GM19324 (cell line): ENCODE measurements at regions not wholly inside any gene's neighbourhood (a gene's known extent, or its start where the extent isn't known, plus 50 kb on each side); places are given as distances from the start of the nearest gene placed in this dataset.

Experiments
- ATAC-seq: cut with Tn5 transposase; IDR thresholded peaks from one replicate; pipeline ENCODE4 v1.9.1; 2021; ENCODE audit warnings: mild to moderate bottlenecking, moderate library complexity; ENCODE audit not compliant: unreplicated experiment, low FRiP score

DNA sequence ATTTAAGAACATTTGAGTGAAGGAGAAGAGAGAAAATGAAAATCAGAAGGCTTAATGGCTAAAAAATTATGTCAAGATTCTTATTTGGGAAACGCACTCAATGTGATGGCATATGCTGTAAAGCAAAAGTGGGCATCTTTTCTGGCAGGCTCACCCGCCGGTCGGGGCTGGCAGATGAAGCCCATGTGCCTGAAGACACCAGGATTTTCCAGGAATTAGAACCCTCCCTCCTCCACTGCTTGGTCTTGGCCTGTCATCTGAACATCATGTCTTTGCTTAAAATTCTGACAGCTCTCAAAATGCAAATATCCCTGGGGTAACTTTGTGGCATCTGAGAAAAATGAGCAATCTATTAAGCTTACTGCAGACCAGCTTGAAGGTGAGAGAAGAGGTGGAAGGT, 337.9 kb downstream of the IRX1 start:
- ATAC-seq, result no peak

DNA sequence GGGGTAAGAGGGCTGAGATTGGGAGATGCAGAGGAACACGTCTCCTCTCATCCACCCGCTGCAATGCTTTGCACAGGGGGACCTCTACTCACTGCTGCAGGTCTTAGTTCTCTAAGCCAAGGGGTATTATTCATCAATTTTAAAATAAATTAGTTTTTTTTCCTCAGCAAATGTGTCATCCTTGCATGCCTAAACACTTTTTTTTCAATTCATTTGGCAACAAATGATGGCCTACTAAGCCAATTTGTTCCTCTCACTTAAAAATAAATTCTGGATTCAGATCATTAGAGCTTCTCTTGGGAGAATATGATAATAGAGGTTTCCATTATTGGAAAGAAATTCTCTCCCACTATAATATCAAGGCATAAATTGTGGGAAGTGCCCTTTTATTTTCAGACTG, 338.3 kb downstream of the IRX1 start:
- no peak for ATAC-seq

DNA sequence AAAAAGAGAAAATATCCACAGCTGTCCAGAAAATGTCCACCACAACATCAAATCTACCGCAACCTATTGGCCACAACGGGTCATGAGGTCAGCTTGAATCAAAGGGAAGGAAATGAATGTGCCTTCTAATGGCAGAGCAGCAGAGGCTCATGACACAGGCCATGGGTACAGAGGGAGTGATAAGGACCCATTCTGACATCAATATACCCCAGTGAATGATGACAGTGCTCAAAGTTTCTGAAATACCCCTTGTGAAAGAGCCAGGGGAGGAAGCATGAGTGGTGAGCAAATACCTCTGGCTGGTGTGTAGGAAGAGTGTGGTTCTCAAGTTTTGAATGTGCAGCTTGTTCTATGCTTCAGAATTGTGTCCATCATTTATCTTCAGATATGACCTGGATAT, 348.2 kb downstream of the IRX1 start:
- ATAC-seq, result no peak

DNA sequence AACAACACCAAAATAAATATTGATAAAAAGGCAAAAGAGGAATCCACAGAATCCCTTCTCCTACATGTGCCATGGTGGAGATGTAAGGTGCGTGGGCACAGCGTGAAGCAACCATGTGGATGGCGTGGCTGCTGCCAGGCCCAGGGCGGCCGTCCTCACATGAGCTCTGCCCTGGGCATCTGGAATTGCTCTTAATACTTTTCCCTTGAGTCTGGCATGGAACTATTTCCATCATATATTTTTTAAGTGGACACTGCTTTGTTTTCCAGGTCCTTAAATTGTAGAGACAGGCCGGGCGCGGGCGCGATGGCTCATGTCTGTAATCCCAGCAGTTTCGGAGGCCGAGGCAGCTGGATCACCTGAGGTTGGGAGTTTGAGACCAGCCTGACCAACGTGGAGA, 349.3 kb downstream of the IRX1 start:
- no peak for ATAC-seq

DNA sequence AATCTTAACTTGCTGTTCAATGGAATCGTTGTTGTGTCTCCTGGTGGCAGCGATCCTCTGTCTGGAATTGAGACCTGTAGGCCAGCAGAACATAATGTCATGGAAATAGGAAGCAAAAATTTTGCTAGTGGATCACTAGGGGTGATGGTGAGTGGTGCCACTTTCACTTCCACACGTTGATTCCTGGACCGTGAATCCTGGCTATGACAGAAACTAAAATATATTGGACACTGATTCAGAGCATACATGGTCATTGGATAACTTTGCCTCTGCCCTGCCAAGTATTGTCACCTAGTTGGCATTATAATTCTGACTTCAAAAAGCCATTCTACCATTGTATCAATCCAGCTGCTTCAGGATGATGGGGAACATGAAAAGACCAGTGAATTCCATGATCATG, 353.2 kb downstream of the IRX1 start:
- ATAC-seq, result no peak

DNA sequence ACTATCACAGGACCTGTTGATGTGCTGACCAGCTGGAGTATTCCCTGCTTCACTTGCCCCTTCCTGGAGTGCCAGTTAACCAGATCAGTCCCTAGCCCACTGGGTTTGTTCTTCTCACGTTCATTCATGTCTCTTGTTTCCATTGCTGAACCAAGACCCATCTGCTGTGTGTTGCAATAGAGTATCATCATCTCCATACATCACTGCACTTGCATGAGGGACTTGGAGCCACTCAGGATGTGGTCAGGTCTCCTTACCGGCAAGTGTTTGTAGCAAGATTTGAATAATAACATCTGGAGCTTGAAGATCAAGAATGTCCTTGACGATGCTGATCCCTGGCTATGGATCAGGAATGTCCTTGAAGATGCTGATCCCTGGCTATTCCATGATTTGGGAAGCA, 358.6 kb downstream of the IRX1 start:
- no peak for ATAC-seq

DNA sequence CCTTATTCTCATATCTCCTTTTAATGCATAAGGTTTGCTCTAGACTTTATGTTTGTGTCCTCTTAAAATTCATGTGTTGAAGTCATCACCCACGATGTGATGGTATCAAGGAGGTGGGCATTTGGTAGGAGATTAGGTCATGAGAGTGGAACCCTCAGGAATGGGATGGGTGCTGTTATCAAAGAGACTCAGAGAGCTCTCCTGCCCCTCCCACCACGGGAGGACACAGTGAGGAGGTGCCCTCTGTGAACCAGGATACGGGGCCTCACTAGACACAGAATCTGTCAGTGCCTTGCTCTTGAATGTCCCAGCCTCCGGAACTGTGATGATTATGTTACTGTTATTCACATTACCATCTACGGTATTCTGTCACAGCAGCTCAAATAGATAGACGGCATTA, 359.0 kb downstream of the IRX1 start:
- ATAC-seq, result no peak

DNA sequence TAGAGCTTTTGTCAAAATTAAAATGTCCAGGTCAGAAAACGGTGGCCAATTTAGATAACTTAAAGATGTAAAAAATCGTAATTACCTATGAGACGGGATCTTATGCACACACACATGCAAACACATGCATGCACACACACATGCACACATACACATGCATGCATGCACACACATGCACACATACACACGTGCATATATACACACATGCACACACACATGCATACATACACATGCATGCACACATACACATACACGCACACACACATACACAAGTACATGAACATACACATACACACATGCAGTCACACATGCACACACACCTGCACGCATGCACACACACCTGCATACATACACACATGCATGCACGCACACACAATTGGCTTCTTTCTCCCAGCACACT, 362.0 kb downstream of the IRX1 start:
- ATAC-seq, result no peak

DNA sequence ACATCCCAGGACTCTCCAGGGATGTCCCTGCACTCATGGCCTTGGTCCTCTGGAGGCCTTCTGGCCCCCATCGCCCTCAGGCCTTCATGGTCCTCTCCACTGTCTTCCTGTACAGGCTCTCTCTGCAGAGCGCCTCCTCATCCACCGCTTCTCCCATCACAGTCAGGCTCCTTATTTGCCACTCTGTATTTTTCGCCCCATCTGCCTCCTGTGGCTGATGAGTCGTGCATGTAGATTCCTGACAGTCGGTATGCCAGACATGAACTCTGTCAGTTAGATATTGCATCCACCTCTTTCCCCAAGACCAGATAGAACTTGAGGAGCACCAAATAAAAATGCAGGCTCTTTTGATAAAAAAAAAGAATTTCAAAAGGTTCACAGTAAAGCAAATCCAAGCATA, 362.8 kb downstream of the IRX1 start:
- ATAC-seq, result no peak

DNA sequence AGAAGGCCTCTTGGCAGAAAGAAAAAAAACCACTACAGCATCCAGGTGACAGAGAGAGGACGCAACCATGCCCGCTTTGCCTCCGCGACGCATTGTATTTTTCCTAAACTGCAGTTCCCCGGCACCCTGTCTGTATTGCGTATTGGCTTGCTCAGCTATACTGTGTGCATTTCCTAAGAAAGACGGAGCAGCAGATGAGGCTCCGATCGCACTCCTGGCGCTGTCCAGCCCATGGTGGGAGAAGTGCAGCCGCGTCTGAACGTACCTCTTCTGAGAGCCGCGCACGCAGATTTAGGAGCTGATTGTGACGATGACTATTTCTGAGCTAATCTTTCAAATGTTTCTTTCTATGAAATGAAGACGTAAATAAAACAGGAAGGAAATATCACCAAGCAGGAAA, 366.5 kb downstream of the IRX1 start:
- ATAC-seq, result no peak

DNA sequence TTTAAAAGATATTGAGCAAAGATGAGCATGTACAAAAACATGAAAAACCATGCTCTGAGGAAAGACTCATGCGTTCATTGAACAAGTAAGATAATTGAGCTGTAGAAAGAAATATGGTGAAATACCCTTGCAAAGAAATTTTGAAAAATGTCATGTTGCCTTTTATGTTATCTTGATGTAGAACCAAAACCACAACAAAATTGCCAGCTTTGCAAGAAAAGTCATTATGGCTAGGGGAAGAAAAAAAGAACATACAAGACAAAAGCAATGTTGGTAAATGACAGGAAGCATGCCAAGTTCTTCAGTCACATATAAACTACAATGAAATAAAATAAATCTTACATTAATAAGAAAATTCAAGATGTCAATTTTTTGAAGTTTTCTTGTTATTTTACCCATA, 368.0 kb downstream of the IRX1 start:
- ATAC-seq, result no peak

DNA sequence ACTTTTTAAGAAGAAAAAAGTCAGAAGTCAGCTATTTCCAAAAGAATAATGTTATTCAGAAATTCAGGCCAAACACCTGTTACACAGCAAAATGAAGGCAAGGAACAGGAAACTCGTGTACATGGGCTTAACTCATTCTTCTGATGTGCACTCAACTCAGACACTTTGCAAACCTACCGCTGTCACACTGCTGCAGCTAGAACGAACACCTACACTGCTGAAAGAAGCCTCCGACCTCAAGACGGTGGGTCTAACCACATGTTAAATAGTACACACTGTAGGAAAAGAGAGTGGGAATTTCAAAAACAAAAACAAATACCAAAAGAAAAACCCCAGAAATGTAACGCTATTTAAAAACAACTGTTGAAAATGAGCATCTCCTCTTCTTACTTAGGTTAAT, 384.5 kb downstream of the IRX1 start:
- no peak for ATAC-seq

DNA sequence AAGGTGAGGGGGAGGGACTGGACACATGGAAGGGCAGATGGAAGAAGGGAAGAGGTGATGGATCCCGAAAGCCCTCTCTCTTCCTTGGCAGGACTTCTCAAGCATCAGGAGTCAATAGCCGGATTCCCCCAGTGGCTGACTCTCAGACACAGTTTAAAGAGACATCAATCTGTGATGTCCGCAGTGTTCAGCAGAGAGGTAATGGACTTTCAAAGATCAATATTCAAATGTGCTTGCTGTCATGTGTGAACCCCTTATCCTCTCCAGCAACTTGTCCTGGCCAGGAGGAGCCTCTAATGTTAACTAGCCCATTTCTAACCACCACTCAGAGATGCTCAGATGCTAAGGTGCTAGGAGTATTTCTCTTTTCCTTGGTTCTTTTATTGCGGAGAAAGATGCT, 392.2 kb downstream of the IRX1 start:
- no peak for ATAC-seq

DNA sequence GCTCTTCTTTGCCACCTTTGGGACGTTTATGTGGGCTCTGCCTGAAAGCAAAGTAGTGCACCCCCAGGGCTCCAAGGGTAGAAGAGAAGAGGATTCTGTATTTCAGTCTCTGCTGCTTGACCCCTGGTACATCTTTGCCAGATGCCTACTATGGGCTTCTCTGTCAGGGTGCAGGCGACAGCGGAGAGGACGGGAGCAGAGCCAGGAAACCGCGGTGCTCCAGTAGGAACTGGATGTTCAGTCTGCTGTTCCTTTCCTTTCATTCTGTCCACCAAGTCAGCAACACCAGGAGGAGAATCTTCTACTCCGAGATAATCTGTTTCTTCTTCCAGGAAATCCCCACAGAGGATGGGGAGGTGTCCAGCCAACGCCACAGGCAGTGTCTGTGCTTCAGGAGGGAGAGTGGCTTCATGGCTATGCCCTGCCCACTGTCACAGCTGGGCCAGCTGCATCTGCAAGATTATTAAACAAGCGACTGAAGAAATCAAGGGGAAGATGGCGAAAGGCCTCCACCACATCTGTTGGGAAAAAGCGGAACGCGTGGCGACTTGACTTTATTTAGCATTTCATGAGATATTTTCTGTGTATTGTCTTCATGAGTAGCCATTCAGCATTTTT, 398.3 kb downstream of the IRX1 start:
- ATAC-seq, result no peak

DNA sequence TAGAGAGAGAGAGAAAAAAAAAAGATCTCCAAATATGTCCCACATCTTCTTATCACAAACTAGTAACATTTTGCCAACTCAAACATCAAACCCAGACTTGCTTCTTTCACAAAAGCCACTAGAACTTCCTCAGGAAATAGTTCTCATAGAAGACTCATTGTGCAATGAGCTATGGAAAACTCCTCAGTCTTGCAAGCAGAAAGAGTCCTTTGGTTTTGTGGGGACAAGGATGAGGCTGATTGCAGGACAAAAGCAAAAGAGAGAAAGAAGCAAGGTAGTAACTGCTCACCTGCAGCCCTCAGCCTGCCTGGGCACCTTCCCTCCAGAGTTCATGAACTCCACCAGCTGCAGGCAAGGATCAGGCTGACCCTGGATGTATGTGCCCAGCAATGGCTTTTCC, 399.0 kb downstream of the IRX1 start:
- ATAC-seq, result no peak

DNA sequence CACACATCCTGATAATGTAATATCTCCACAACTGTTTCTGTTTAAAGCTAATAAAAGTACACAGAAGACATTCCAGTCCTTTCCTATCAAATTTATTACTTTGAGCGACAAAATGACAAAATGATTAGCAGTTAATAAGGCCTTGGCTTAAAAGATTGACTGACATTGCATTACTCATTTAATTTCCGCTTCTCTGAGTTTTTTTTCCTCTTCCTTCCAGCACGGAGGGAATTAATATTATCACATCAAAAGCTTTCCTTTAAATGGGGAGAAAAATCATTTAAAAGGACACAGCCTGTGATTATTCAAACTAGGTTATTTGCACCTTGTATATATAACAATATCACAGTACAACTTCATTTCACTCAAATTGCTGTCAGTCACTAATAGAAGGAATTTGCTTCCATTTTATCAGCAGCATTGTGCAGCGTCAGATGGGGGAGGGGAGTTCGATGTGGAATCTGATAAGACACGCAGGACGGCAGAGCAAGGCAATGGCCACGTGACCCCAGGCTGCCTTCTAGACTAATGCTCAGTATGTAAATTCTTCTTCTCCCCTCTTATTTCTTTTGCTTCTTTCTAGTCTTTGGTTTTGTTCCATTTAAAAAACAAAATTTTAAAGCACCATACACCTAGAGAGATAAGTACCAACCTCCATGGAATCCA, 400.5 kb downstream of the IRX1 start:
- no peak for ATAC-seq

DNA sequence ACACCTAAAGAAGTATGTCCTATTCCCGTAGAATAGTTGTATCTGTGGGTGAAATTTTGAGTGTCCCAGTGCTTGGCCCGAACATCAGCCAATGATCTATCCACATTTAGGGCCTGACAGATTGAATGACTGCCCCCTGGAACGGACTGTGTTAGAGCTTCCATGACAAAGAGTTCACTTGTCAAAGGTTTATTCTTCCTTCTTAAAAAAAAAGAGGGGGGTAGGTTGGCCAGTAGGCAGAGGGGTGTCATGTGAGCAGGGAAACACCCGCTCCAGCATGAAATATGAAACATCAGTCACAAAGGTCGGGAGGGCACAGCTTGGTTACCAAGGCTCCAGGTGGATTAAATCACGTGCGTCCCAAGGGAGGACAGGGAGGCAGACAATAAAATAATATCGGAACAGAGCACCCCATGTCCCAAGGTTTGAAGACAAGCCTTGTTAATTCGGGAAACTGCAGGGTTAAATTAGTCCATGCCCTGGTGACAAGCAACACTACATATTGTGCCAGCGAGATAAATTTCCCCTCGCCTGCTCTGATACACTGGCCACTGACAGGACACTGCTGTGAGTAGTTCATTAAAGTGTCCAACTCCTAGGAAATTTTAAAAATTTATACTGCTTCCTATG, 401.2 kb downstream of the IRX1 start:
- no peak for ATAC-seq

DNA sequence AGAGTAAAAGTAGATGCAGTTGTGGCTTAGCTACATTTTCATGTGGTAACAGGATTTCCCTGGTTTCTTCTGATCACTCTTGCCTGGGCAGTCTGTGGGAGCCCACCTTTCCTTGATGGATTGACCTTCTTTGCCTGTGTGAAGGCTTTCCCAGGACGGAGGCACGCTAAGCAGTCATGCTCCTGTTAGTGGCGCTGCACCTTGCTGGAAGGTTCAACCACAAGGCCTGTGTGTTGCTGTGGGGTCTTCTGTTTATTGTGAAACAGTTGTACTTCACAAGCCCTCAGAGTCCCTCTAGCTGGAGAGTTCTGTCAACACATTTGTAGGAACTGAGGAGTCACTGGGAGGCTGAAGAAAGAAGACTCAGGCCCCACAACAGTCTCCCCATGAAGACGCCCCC, 402.0 kb downstream of the IRX1 start:
- ATAC-seq, result no peak

DNA sequence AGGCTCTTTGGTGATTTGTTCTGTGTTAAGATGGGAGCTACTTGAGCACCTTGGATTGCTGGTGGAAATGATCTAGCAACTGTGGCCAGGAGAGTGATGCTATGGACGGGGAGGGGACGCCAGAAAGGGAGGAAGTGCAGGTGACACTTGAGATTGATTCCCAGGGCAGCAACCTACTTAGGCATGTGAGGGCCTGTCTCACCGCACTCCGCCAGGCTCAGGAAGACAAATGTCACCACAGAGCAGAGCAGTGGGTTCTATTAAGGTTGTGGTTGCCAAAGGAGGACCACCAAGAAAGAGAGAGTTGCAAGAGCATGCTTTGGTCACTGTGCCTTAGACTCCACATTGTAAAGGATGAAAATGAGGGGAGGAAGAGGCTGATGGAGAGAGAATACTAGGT, 404.3 kb downstream of the IRX1 start:
- no peak for ATAC-seq

DNA sequence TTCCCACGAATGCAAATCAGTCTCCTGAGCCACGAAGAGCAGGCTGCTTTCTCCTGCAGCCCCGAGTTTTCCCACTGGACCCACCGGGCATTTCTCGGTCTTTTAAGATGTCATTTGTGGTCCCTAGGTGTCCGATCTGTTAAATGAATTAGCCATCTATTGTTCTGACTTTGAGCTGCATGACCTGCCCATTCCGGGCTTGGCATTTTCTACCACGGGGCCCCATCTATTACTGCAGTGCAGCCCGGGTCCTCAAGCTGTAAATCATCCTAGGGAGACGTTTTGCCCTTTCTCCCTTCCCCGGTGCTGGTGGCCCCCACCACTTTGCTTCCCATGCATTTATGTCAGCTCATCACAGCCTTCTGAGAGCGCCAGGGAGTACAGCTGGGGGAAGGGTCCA, 405.4 kb downstream of the IRX1 start:
- no peak for ATAC-seq

DNA sequence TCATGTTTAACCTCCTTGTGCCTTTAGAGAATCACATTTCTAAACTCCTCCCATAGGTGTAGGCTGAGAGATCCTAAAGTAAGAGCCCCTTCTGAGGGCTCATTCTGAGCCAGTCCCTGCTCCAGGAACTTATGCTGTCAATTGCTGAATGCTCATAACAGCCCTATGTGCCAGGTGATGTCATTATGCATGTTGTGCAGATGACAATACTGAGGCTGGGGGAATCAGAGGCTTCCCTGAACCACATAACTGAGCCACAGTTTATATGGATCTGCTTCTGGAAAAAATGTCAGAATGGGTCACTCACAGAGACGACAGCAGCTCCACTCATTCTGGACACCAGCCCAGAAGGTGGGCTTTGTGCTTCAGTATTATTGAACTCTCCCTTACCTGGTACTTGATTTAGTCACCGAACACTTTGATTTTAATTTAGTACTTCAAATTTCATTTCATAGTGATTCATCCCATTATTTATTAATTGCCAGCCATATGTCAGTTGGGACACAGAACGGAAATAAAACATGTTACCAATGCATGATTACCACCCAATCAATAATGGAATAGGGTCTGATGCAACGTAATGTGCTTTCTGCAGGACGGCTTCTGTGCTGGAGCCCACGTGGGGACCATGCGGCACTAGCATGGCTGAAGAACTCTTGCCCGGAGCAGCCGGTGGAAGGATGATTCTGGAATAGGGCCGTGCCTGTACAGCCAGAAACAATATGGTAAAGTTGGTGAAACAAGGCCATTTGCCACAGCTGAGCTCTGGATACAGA, 406.3 kb downstream of the IRX1 start:
- no peak for ATAC-seq

DNA sequence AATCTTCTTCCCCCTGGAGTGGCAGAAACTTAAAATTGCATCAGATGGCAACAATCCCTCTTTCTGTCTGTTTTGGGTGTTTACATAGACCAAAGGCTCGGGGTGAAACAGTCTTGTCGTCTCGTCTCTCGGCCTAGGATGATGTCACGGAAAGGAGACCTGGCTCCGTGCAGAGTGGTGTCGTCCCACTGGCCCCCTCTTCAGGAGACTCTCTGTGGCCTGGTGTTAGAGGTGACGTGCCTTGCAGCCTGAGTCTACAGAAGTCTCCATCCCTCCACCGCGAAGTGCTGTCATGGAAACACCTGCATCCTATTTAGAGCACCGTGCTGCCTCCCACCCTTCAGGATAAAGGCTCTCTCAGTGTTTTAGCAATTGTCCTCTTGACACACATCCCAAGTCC, 409.7 kb downstream of the IRX1 start:
- ATAC-seq, result no peak
